RWPE2 (cell line): ENCODE measurements at regions not wholly inside any gene's neighbourhood (a gene's known extent, or its start where the extent isn't known, plus 50 kb on each side); places are given as distances from the start of the nearest gene placed in this dataset.
A peak's percentile ranks its signal among the peaks of the same experiment; 100 is the strongest.

Experiments
- ATAC-seq: fragments of 200-7000 bp; cut with Tn5 transposase; 3 replicates; pipeline ENCODE4 v1.9.1; 2021; ENCODE audit warnings: low read depth
- DNase-seq: peaks from one replicate; pipeline ENCODE4 v3.0.0-alpha.2; 2020; ENCODE audit warnings: low spot score
- H3K27ac ChIP-seq: fragments of 450-650 bp; 2 replicates; pipeline ENCODE4 v1.5.1; 2017; ENCODE audit warnings: mild to moderate bottlenecking; ENCODE audit not compliant: poor library complexity, severe bottlenecking
- H3K27me3 ChIP-seq: fragments of 250-450 bp; sonication (Bioruptor Pico); 2 replicates; pipeline ENCODE4 v1.5.1; 2021; ENCODE audit warnings: mild to moderate bottlenecking, moderate library complexity; ENCODE audit not compliant: insufficient read depth, poor library complexity, severe bottlenecking
- H3K36me3 ChIP-seq: fragments of 250-450 bp; sonication (Bioruptor Pico); 2 replicates; pipeline ENCODE4 v1.5.1; 2020; ENCODE audit warnings: low read depth, mild to moderate bottlenecking, moderate library complexity
- H3K4me1 ChIP-seq: fragments of 250-450 bp; sonication (Bioruptor Pico); 2 replicates; pipeline ENCODE4 v1.5.1; 2021; ENCODE audit warnings: mild to moderate bottlenecking, moderate library complexity; ENCODE audit not compliant: insufficient read depth, poor library complexity, severe bottlenecking
- H3K4me3 ChIP-seq: fragments of 250-450 bp; sonication (Bioruptor Pico); 2 replicates; pipeline ENCODE4 v1.5.1; 2021; ENCODE audit warnings: mild to moderate bottlenecking, moderate library complexity; ENCODE audit not compliant: severe bottlenecking
- H3K9me3 ChIP-seq: fragments of 250-450 bp; sonication (Bioruptor Pico); 2 replicates; pipeline ENCODE4 v1.5.1; 2021; ENCODE audit warnings: mild to moderate bottlenecking, moderate library complexity; ENCODE audit not compliant: severe bottlenecking
- TF ChIP-seq, protein P1 (sequence below): fragments of 450-650 bp; IDR thresholded peaks from one replicate; pipeline ENCODE4 v1.5.1; 2017; ENCODE audit warnings: mild to moderate bottlenecking, moderate library complexity; ENCODE audit not compliant: poor library complexity, severe bottlenecking

DNA sequence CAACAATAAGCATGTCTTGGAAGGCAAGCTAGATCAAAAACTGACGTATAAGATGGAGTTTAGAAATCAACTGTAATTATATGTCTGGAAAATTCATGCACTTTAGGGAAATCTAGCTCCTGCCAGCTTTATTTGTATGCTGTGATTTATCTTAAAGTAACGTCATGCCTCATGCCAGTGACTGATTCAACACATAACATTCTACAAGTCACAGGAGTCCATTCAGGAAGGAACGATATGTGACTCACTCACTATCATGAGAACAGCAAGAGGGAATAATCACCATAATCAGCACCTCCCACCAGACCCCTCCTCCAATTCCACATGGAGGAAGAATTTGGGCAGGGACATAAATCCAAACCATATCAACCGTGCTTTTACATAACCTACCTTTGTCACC, 682.4 kb upstream of the ADAMTS5 start:
- Histone ChIP-seq H3K27me3 (no peaks in the 10 kb centered on the region), H3K9me3 (no peaks in the 10 kb centered on the region), H3K27ac (peak overlapping the region; percentile 68), H3K4me3 (no peak overlapping the region), H3K36me3 (no peaks in the 10 kb centered on the region), H3K4me1 (peaks cover 34% of the 10 kb centered on the region)
- TF ChIP-seq, protein P1, sequence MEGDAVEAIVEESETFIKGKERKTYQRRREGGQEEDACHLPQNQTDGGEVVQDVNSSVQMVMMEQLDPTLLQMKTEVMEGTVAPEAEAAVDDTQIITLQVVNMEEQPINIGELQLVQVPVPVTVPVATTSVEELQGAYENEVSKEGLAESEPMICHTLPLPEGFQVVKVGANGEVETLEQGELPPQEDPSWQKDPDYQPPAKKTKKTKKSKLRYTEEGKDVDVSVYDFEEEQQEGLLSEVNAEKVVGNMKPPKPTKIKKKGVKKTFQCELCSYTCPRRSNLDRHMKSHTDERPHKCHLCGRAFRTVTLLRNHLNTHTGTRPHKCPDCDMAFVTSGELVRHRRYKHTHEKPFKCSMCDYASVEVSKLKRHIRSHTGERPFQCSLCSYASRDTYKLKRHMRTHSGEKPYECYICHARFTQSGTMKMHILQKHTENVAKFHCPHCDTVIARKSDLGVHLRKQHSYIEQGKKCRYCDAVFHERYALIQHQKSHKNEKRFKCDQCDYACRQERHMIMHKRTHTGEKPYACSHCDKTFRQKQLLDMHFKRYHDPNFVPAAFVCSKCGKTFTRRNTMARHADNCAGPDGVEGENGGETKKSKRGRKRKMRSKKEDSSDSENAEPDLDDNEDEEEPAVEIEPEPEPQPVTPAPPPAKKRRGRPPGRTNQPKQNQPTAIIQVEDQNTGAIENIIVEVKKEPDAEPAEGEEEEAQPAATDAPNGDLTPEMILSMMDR = no peak
- ATAC-seq = peak; percentile 83
- no peak for DNase-seq

DNA sequence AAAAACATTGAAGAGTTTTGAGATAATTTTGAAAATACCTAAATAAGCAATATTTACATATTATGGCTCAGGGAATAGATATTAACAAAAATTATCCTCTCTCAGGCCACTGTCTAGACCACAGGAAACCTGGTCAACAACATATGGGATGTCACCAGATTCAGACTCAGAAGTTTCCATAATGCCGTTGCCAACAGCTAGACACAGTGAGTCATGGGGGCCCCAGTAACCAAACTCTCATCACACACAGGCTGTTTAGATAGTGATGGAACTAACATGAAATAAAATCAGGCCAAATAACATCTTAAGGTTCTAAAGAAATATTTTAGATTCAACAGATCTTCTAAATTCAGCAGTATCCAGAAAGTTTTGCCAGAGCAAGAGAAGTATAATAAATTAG, 681.7 kb upstream of the ADAMTS5 start:
- TF ChIP-seq, protein P1 = no peak
- Histone ChIP-seq H3K4me3 (no peak overlapping the region), H3K27me3 (no peaks in the 10 kb centered on the region), H3K27ac (peak overlapping the region; percentile 68), H3K36me3 (no peaks in the 10 kb centered on the region), H3K9me3 (no peaks in the 10 kb centered on the region), H3K4me1 (peaks cover 34% of the 10 kb centered on the region)
- ATAC-seq (peak; percentile 69), DNase-seq (no peak)

DNA sequence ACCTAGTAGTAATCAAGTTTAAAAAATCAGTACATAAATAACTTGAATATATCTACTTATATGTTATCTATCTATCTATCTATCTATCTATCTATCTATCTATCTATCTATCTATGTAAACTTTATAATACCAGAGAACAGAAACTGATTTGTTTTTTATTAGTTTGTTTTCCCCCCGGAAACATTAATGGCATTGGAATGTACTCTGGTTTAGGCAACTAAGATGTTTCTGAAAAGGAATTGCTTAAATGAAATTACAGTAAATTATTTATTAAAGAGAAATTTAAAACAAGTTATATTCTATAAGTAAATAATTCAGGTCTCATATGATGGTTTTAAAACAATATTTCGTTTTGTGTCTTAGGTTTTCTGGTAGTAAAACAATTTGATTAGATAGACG, 681.0 kb upstream of the ADAMTS5 start:
- Histone ChIP-seq H3K36me3 (no peaks in the 10 kb centered on the region), H3K27ac (peak overlapping the region; percentile 68), H3K9me3 (no peaks in the 10 kb centered on the region), H3K4me3 (no peak overlapping the region), H3K4me1 (peaks cover 34% of the 10 kb centered on the region), H3K27me3 (no peaks in the 10 kb centered on the region)
- DNase-seq (no peak), ATAC-seq (no peak)
- TF ChIP-seq, protein P1 = no peak

DNA sequence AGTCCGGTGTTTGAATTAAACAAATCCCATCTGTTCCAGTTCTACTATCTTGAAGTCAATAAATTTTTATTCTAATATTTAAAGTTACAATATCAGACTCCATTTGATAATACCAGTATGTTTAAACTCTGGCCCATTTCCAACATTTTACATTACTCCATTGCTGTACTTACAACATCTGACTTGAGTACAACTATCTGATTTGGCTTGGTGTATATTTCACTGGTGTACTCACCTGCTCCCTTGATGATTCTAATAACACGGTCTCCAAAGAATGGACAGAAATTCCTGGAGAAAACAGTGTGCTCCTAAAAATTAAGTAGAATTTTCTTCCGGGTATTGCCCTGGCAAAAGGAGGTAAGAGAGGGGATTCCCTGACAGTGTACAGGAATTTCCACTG, 680.5 kb upstream of the ADAMTS5 start:
- TF ChIP-seq, protein P1 = no peak
- Histone ChIP-seq H3K36me3 (no peaks in the 10 kb centered on the region), H3K4me3 (no peak overlapping the region), H3K27me3 (no peaks in the 10 kb centered on the region), H3K4me1 (peaks cover 34% of the 10 kb centered on the region), H3K27ac (peak overlapping the region; percentile 68), H3K9me3 (no peaks in the 10 kb centered on the region)
- ATAC-seq (no peak), DNase-seq (no peak)

DNA sequence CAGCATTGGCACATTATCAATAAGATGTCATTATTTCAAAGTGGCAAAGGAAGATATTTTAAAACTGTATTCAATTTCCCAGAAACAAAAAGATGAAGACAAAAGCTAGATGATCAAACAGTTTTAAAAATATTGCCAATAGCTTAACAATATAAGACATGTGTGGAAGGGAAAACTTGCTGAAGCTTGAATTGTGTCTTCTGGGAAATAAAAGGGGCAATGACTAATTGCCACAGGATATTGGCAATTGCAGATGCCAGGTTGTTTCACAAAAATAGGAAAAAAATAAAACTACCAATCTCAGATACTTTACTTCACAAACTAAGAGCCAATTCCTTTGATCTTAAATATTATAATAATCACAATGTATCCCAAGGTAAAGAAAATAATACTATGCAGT, 679.8 kb upstream of the ADAMTS5 start:
- no peaks in the 10 kb centered on the region for H3K9me3 ChIP-seq
- H3K27ac ChIP-seq = peak overlapping the region; percentile 68
- peaks cover 34% of the 10 kb centered on the region for H3K4me1 ChIP-seq
- no peak for ATAC-seq
- no peak for DNase-seq
- no peaks in the 10 kb centered on the region for H3K36me3 ChIP-seq
- H3K27me3 ChIP-seq = no peaks in the 10 kb centered on the region
- TF ChIP-seq, protein P1 = no peak
- H3K4me3 ChIP-seq = no peak overlapping the region
